Islet precursor cell (in vitro differentiated cells): ENCODE measurements at regions not wholly inside any gene's neighbourhood (a gene's known extent, or its start where the extent isn't known, plus 50 kb on each side); places are given as distances from the start of the nearest gene placed in this dataset.

Experiments
- DNase-seq: peaks from one replicate; pipeline ENCODE4 v3.0.0-alpha.2; 2018

DNA sequence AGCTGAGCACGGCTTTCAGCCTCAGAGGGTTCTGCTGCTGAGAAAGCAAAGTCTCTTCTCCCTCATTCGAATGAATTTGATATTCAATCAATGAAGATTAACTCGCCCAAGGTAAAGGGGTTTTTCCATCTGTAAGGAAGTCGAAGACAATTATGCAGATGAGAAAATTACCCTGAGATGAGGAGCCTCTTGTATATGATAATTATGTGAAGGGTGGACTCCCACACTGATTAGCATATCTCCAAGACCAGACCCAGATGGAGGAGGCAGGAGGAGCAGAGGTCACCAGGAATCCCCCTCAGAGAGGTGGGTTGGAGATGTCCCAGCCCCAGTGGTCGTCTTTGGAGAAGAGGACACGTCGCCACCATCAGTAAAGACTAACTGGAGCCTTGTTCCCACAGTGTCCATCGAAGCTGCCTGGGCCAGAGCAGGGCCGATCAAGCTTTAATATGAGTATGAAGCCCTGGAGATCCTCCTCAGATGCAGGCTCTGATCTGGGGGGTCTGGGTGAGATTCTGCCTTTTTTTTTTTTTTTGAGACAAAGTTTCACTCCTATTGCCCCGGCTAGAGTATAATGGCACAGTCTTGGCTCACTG, 61.5 kb upstream of the LHX1 start:
- DNase-seq, result no peak

DNA sequence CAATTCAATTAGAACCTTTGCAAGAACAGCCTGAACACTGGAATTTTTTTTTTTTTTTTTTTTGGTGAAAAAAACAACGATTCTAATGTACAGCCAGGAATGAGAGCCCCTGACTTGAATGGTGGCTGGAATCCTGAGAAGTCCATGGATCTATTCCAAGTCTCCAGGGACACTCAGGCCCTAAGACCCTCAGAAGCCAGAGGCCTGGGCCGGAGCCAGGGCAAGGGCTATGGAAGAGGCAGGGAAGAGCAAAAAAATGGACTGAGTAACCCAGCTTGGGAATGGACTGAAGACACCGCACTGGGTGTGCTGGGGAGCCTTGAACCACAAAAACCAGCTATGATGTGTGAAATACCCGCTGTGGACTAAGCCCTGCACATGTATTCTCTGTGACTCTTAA, 60.3 kb upstream of the LHX1 start:
- no peak for DNase-seq

DNA sequence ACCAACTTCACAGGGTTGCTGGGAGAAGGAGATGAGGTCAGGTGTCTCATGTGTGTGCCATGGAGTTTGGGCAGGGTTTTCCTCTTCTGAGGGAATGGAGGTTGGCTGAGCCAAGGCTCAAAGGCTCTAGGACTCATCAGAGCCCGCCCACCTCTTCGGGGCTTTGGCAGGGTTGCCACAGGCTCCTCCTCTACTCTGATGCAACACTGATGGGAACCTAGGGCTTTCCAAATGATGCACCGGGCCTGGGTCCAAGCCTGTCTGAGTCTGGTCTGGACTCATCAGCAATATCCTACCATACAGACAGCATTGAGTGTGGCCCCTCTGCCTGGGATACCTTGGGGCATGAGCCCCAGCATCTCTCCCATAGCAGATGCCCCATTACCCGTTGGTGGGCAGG, 59.5 kb upstream of the LHX1 start:
- no peak for DNase-seq

DNA sequence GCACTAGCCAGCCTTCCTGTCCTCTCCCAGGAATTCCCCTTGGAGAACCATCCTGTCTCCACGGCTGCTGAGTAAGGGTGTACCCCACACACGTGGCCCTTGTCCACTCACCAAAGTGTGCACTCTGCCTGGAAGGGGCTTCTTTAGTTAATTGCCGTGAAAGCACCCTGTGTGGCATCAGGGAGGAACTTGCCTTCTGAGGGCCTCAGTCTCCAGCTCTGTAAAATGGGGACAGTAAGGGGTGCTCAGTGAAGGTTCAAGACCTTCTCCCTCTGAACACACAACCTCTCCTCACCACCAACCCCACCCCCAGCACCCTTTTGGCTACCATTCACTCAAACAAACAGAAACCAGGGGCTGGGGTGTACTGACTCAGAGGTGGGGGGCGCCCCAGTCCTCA, 59.1 kb upstream of the LHX1 start:
- no peak for DNase-seq

DNA sequence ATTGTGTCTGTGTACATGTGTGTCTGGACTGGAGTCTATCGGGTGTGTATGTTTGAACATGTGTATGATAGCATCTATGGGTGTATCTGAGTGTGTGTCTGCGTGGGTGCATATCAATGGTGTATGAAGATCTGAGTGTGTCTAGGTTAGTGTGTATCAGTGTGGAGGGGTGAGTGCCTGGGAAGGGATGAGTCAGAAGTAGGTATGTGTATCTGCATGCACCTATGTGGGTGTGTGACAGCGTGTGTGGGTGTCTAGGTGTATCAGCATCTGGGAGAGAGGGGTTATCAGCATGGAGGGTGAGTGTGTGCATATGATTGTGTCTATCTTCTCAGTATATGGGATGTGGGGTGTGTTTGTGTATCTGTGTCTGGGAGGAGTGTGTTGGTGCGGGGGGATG, 58.2 kb upstream of the LHX1 start:
- no peak for DNase-seq

DNA sequence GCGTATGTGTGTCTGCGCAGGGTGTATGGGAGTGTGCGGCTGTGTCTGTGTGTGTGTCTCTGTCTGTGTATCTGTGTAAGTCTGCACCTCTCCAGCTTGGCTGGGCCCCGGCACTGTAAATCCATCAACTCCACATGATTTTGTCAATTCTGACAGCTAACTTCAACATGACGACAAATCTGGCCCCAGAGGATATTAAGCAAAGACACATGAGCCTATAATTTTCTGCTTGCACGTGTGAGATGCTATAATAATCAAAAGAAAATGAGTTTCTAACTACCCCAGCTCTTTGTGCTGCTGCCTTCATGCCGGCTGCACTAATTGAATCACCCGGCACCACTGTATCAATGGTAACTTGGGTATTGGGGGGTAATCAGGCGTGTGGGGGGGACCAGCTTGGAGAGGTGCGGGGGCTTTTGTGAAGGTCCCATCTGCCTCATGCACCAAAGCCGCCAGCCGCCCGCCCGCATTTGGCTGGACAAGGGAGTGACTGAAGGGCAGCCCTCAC, 57.6 kb upstream of the LHX1 start:
- no peak for DNase-seq

DNA sequence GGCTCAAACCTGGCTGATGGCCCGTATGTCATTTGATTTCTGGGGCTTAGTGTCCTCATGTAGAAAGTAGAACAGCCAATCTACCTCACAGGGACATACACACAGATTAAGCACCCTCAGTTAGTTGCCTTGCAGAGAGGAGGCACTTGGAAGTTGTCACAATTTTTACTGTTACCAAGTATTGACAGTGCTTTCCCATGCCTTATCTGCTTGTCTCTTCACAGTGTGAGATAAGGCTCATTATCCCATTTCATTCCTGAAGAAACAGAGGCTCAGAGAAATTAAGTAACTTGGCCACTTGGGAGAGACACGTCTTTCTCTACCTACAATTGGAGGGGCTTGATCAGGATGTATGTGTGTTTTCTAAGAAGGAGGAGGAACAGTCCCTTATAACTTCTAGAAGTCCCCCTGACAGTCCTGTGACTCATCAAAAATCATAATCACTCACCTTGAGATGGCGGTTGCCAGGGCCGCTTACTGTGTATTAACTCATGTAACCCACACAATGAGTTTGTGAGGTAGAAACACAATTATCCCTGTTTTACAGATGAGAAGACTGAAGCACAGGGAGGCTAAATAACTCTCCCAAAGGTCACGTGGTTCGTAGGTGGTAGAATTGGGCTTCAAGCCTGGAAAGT, 56.9 kb upstream of the LHX1 start:
- no peak for DNase-seq

DNA sequence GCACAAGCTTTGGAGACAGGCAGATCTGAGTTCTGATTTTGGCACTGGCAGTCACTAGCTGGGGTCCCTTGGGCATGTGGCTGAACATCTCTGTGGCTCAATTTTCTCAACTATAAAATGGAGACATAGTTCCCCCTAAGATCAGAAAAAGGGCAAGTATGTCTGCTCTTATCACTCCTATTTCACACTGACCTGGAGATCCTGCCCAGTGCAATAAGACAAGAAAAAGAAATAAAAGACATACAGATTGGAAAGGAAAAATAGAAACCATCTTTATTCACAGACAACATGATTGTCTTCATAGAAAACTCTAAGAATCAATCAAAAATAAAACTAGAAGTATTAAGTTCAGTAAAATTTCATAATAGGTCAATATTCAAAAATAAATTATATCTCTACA, 56.0 kb upstream of the LHX1 start:
- DNase-seq, result no peak

DNA sequence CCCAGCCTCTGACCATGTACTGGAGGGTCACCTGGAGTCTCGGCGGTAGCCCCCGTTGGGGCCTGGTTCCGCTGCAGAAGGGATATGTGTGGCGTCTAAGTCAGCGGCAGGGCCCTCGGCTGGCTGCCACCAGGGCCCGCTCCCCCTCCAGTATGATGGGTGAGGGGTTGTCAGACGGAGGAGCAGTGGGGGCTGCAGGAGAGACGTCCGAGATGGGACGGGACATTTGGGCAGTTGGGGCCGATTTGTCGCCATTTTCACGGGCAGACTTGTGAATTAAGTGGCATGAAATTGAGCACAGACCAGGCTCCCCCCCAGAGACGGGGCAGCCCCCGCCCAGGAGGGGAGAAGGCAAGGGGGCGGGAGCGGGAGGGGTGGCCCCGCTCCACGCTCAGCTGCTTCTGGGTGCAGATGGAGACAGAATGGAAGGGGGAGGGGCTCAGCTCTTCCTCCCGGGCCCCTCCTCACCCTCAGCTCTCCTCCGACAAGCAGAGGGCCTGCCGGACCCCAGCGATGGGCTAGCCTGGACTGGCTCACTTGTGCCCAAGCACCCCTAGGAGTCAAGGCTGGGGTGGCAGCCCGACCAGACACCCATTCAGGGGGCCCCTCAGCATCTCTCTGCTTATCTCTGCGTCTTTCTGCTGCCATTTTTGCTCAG, 52.7 kb upstream of the LHX1 start:
- DNase-seq, result no peak

DNA sequence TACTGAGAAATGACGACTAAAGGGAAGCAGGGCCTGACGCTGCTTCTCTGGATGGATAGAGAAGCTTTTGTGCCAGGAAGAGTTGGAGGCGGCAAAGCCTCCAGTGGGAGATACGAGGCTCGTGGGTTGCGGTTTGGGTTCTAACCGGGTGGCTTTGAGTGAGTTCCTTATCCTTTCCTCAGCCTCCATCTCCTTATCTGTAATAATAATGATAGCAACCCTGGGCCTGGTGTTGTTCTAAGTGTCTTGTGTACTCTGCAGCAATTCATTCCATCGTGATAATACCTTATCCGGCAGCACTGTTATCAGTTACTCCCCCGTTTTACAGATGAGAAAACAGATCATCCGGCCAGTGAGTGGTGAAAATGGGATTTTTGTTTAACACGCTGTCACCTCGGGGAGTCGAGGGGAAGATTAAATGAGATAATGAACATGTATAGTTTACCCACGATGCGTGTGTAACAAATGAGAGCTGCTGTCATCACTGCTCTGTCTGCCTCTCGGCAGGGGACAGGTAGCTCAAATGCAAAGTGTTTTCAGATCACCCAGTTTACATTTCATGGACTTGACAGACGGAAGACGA, 52.0 kb upstream of the LHX1 start:
- DNase-seq, result no peak

DNA sequence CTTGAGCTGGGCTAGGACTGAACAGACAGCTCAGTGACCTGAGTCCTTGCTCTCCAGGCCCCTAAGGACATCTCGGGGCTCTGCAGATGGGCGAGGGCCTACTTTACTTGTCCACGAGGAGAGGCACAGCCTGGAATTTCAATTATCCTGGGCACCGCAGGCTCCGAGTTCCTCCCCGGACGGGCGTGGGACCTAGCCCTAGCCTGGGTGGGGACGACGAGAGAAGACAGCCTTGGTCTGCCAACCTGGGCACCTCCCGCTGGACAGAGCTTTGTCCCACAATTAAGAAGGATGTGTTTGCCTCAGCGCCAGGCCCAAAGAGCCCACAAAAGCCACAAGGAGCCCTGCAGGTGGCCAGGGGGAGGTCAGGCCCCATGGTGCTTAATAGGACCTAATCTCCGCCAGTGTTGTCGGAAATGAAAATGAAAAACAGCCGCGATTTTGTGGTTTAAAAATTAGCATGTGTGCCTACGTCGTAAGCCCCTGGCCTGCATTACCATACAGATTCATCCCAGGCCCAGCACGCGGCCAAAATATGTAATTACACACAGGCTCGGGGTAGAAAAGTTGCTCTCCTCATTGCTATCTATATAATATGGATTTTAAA, 51.4 kb upstream of the LHX1 start:
- DNase-seq, result no peak
